ENCODE measurements at regions not wholly inside any gene's neighbourhood (a gene's known extent, or its start where the extent isn't known, plus 50 kb on each side); places are given as distances from the start of the nearest gene placed in this dataset.

- Mint-ChIP-seq H3K27ac (no peak overlapping the region), H3K27me3 (ENCODE audit: insufficient read depth, low read depth, poor library complexity) (no peaks in the 10 kb centered on the region), H3K36me3 (ENCODE audit: low read depth) (no peaks in the 10 kb centered on the region), H3K4me1 (no peaks in the 10 kb centered on the region), H3K9me3 (no peaks in the 10 kb centered on the region), H3K4me3 (no peak overlapping the region)
- H3K27me3 ChIP-seq (ENCODE audit: insufficient read depth), result no peaks in the 10 kb centered on the region
- H3K36me3 ChIP-seq (ENCODE audit: insufficient read depth), result no peaks in the 10 kb centered on the region
- TF ChIP-seq EZH2phosphoT487 (IDR thresholded peaks at IDR 0.05; ENCODE audit: unreplicated experiment) (no peak), CREB1 (CRISPR knock-in tag; IDR thresholded peaks at IDR 0.05; ENCODE audit: low read depth) (no peak), NANOG (IDR thresholded peaks at IDR 0.05; ENCODE audit: borderline replicate concordance) (no peak), CTCF (conservative IDR thresholded peaks at IDR 0.05; ENCODE audit: low read depth in 2 of 2) (no peak), ZNF114 (CRISPR knock-in tag; IDR thresholded peaks at IDR 0.05) (no peak), ZNF462 (CRISPR knock-in tag; IDR thresholded peaks at IDR 0.05) (no peak), JUNB (IDR thresholded peaks at IDR 0.05; ENCODE audit: unreplicated experiment) (no peak)
- H4K20me1 ChIP-seq (replicated peaks; ENCODE audit: insufficient read depth), result no peaks in the 10 kb centered on the region
- no peak overlapping the region for H3K4me2 ChIP-seq
- H3K4me3 ChIP-seq, result no peak overlapping the region
- no peak for DNase-seq (ENCODE audit: low spot score)
- no peak overlapping the region for H3K27ac ChIP-seq (ENCODE audit: low read depth)
- no peaks in the 10 kb centered on the region for H3K9me2 ChIP-seq (ENCODE audit: insufficient read depth)
- no peak for ATAC-seq
- H3K79me2 ChIP-seq (replicated peaks; ENCODE audit: insufficient read depth), result no peaks in the 10 kb centered on the region
- H3F3A ChIP-seq (replicated peaks; ENCODE audit: low read depth), result no peaks in the 10 kb centered on the region
- H2AFZ ChIP-seq, result no peak overlapping the region
- H3K4me1 ChIP-seq (ENCODE audit: insufficient read depth), result no peaks in the 10 kb centered on the region
Observed at GRCh38 chrX:43580621-43581020, 75.5 kb upstream of the MAOA start.

All from GM23338 (cell line).